BLaER1 (cell line): ENCODE measurements at regions not wholly inside any gene's neighbourhood (a gene's known extent, or its start where the extent isn't known, plus 50 kb on each side); places are given as distances from the start of the nearest gene placed in this dataset.

Source experiments
- H3K27ac ChIP-seq: shearing (Covaris generic); formaldehyde crosslinking; 2 replicates; pipeline ENCODE4 v1.8.1; 2022
- H3K27me3 ChIP-seq: shearing (Covaris generic); formaldehyde crosslinking; 2 replicates; pipeline ENCODE4 v1.8.1; 2022
- H3K36me3 ChIP-seq: shearing (Covaris generic); formaldehyde crosslinking; 2 replicates; pipeline ENCODE4 v1.8.1; 2022
- H3K4me1 ChIP-seq: shearing (Covaris generic); formaldehyde crosslinking; 2 replicates; pipeline ENCODE4 v1.8.1; 2022
- H3K4me2 ChIP-seq: shearing (Covaris generic); formaldehyde crosslinking; 2 replicates; pipeline ENCODE4 v1.8.1; 2022
- H3K4me3 ChIP-seq: shearing (Covaris generic); formaldehyde crosslinking; 2 replicates; pipeline ENCODE4 v1.8.1; 2022
- H3K9ac ChIP-seq: shearing (Covaris generic); formaldehyde crosslinking; 2 replicates; pipeline ENCODE4 v1.8.1; 2022
- H3K9me3 ChIP-seq: shearing (Covaris generic); formaldehyde crosslinking; 2 replicates; pipeline ENCODE4 v1.8.1; 2022
- H4K20me1 ChIP-seq: shearing (Covaris generic); formaldehyde crosslinking; 2 replicates; pipeline ENCODE4 v1.8.1; 2022
- Cebpa-rat ChIP-seq: shearing (Covaris generic); IDR thresholded peaks from 2 replicates; pipeline ENCODE4 v1.8.1; 2022

GRCh38 chr9:129399634-129399990 lies 221.3 kb downstream of the C9orf50 start:
- no peaks in the 10 kb centered on the region for H3K9me3 ChIP-seq
- peak overlapping the region; percentile 59 for H3K27ac ChIP-seq
- no peaks in the 10 kb centered on the region for H3K36me3 ChIP-seq
- H3K9ac ChIP-seq: peak overlapping the region; percentile 65; the same call in 1 of the 2 replicates
- no peaks in the 10 kb centered on the region for H4K20me1 ChIP-seq
- no peak overlapping the region for H3K4me3 ChIP-seq
- peak overlapping the region; percentile 90 for H3K4me2 ChIP-seq
- H3K4me1 ChIP-seq: peaks cover 68% of the 10 kb centered on the region
- no peak for TF ChIP-seq Cebpa-rat
- H3K27me3 ChIP-seq: no peaks in the 10 kb centered on the region

DNA sequence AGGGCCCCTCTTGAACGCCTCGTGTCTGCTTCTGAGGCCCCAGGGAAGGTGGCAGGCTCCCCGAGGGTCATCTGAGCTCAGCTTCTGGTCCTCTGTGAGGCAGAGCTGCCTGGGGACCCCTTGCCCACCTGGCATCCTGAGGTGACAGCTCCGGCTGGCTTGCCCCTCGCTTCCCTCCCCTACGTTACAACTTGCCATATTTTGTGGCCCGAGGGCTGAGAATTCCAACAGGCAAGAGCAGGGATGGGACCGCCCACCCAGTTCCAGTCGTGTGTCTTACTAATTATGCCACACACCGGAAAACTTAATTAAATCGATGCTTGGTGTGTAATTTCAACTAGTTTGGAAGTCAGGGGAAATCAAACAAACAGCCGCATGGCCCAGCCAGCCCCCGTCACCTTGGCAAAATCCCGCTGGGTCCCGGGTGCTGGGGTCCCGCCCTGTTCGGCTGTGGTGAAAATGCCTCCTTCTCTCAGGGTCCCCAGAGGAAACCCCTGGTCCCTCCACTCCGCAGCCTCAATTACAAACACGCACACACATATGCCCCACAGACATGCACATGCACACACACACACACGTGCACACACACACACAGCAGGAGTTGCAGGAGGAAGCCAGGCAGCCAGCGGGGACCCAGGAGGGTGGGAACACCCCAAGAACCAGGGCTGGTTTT lies 221.0 kb upstream of the IER5L start:
- H3K27me3 ChIP-seq: no peaks in the 10 kb centered on the region
- no peak for TF ChIP-seq Cebpa-rat
- no peaks in the 10 kb centered on the region for H3K9me3 ChIP-seq
- peak overlapping the region; percentile 59 for H3K27ac ChIP-seq
- H3K4me1 ChIP-seq: peaks cover 68% of the 10 kb centered on the region
- H3K36me3 ChIP-seq: no peaks in the 10 kb centered on the region
- H3K9ac ChIP-seq: 0 out of 2 replicates have a peak overlapping the region, but pooled peaks have one; percentile 40
- H3K4me3 ChIP-seq: no peak overlapping the region
- H3K4me2 ChIP-seq: peak overlapping the region; percentile 90
- H4K20me1 ChIP-seq: no peaks in the 10 kb centered on the region

DNA sequence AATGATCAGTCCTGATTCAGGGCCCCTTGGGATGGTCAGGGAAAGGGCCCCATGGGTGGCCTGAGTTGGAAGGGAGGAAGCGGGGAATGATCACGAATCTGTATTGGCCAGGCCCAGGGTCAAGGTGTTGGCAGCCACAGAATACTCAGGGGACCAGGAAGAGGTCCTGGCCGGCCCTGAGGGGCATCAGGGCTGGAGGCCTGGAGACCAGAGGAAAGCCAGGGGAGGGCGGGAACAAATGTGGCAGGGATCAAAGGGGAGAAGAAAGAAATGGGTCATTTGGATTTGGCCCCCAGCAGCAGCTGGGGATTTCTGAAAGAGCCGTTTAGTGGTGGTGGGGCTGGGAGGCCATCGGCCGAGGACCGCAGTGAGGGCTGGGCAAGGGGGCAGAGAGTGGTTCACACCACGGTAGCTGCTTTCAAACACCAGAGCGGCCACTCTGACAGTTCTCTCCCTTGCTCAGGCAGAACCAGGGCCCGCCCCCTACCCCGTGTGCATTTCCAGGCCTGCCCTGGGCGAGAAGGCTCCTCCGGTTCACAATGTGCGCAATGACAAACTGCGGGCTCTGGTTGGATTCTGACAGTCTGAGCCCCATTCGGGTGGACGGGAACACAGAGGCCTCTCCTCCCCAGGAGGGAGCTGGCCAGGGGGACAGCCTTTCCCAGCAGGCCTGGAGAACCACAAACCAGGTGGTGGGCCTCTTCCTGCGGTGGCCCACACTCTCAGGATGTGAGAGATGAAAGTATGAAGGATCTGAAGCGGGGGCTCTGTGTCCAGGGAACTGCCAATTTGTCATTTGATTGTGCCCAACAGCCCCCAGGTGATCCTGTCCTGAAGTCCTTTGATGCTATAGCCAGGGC lies 220.3 kb upstream of the IER5L start:
- Histone ChIP-seq H3K9me3 (no peaks in the 10 kb centered on the region), H4K20me1 (no peaks in the 10 kb centered on the region), H3K4me1 (peaks cover 68% of the 10 kb centered on the region), H3K27me3 (no peaks in the 10 kb centered on the region), H3K27ac (peak overlapping the region; percentile 58), H3K4me2 (peak overlapping the region; percentile 90), H3K36me3 (no peaks in the 10 kb centered on the region), H3K9ac (0 out of 2 replicates have a peak overlapping the region, but pooled peaks have one; percentile 40), H3K4me3 (no peak overlapping the region)
- TF ChIP-seq Cebpa-rat: no peak

DNA sequence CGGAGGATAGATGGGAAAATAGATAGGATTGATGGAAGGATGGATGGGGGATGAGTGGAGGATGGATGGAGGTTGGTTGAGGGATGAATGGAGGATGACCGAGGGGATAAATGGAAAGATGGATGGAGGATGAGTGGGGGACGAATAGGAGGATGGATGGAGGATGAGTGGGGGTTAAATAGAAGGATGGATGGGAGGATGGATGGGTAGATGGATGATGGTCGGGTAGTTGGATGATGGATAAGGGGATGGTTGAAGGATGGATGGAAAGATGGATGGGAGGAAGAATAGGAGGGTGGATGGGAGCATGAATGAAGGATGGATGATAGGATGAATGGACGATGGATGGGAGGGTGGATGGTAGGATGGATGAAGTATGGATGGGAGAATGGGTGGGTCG lies 219.3 kb upstream of the IER5L start:
- Histone ChIP-seq H3K4me2 (no peak overlapping the region), H3K4me1 (peaks cover 68% of the 10 kb centered on the region), H3K27me3 (no peaks in the 10 kb centered on the region), H3K4me3 (no peak overlapping the region), H3K9me3 (no peaks in the 10 kb centered on the region), H3K36me3 (no peaks in the 10 kb centered on the region), H3K9ac (no peak overlapping the region), H4K20me1 (no peaks in the 10 kb centered on the region), H3K27ac (no peak overlapping the region)
- TF ChIP-seq Cebpa-rat: no peak

DNA sequence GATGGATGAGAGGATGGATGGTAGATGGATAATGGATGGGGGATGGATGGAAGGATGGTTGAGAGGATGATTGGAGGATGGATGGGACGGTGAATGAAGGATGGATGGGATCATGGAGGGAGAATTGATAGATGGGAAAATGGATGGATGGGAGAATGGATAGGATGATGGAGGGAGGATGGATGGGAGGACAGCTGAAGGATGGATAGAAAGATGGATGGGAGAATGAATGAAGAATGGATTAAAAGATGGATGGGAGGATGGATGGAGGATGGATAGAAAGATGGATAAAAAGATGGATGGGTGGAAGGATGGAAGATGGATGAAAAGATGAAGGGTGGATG lies 218.3 kb upstream of the IER5L start:
- Histone ChIP-seq H3K27ac (no peak overlapping the region), H3K4me1 (peaks cover 67% of the 10 kb centered on the region), H4K20me1 (no peaks in the 10 kb centered on the region), H3K9me3 (no peaks in the 10 kb centered on the region), H3K27me3 (no peaks in the 10 kb centered on the region), H3K36me3 (no peaks in the 10 kb centered on the region), H3K4me2 (no peak overlapping the region), H3K4me3 (no peak overlapping the region), H3K9ac (no peak overlapping the region)
- TF ChIP-seq Cebpa-rat: no peak

DNA sequence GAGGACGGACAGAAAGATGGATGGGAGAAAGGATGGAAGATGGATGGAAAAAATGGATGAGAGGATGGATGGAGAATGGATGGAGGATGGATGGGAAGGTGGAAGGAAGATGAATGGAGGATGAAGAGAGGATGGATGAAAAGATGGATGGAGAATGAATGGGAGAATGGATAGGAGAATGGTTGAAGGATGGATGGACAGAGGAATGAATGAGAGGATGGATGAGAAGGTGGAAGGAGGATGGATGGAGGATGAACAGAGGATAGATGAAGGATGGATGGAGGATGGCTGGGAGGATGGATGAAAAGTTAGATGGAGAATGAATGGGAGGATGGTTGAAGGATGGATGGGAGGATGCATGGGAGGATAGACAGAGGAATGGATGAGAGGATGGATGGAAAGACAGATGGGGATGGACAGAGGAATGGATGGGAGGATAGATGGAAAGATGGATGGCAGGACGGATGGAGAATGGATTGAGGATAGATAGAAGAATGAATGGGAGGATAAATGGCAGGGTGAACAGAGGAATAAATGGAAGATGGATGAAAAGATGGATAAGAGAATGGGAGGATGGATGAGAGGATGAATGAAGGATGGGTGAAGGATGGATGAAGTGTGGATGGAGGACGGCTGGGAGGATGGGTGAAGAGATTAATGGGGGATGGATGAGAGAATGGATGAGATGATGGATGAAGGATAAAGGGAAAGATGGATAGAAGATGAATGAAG lies 217.7 kb upstream of the IER5L start:
- no peak overlapping the region for H3K4me2 ChIP-seq
- H3K27me3 ChIP-seq: no peaks in the 10 kb centered on the region
- H3K9ac ChIP-seq: no peak overlapping the region
- H3K4me1 ChIP-seq: peaks cover 66% of the 10 kb centered on the region
- H3K9me3 ChIP-seq: no peaks in the 10 kb centered on the region
- no peak for TF ChIP-seq Cebpa-rat
- H3K27ac ChIP-seq: no peak overlapping the region
- no peaks in the 10 kb centered on the region for H4K20me1 ChIP-seq
- H3K36me3 ChIP-seq: no peaks in the 10 kb centered on the region
- no peak overlapping the region for H3K4me3 ChIP-seq

DNA sequence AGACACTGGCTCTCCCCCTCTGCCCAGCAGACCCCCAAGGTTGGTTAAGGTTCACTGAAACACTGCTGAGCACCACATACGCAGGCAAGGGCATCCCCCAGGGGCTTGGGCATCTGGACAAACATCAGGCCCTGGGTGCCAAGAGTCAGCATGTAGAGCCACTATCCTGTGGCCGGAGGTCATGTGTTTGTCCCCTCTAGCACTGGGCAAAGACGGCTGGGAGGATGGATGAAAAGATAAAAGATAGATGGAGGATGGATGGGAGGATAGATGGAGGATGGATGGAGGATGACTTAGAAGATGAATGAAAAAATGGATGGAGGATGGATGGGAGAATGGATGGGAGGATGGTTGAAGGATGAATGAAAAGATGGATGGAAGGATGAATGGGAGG lies 216.8 kb upstream of the IER5L start:
- no peak for TF ChIP-seq Cebpa-rat
- no peaks in the 10 kb centered on the region for H4K20me1 ChIP-seq

GRCh38 chr9:129394061-129394885 lies 216.2 kb upstream of the IER5L start:
- H3K27me3 ChIP-seq: no peaks in the 10 kb centered on the region
- H3K4me3 ChIP-seq: no peak overlapping the region
- peak overlapping the region; percentile 35; the same call in 1 of the 2 replicates for H3K27ac ChIP-seq
- no peaks in the 10 kb centered on the region for H3K36me3 ChIP-seq
- peak overlapping the region; percentile 84 for H3K4me2 ChIP-seq
- no peaks in the 10 kb centered on the region for H4K20me1 ChIP-seq
- H3K4me1 ChIP-seq: peaks cover 51% of the 10 kb centered on the region
- no peak for TF ChIP-seq Cebpa-rat
- no peak overlapping the region for H3K9ac ChIP-seq
- no peaks in the 10 kb centered on the region for H3K9me3 ChIP-seq

More for the DNA sequence above, 216.8 kb upstream of the IER5L start:
- Histone ChIP-seq H3K27me3 (no peaks in the 10 kb centered on the region), H3K27ac (no peak overlapping the region), H3K4me2 (peak overlapping the region; percentile 84), H3K4me3 (no peak overlapping the region), H3K9ac (no peak overlapping the region), H3K4me1 (peaks cover 57% of the 10 kb centered on the region), H3K9me3 (no peaks in the 10 kb centered on the region), H3K36me3 (no peaks in the 10 kb centered on the region)

- Histone ChIP-seq H3K4me1 (peaks cover 39% of the 10 kb centered on the region), H3K27ac (no peak overlapping the region), H3K9me3 (no peaks in the 10 kb centered on the region), H3K4me2 (peak overlapping the region; percentile 84), H3K4me3 (no peak overlapping the region), H4K20me1 (no peaks in the 10 kb centered on the region), H3K9ac (no peak overlapping the region), H3K27me3 (no peaks in the 10 kb centered on the region), H3K36me3 (no peaks in the 10 kb centered on the region)
- TF ChIP-seq Cebpa-rat: no peak
Observed at GRCh38 chr9:129393064-129393463, 215.0 kb upstream of the IER5L start.
